ENCODE measurements at regions not wholly inside any gene's neighbourhood (a gene's known extent, or its start where the extent isn't known, plus 50 kb on each side); places are given as distances from the start of the nearest gene placed in this dataset.
A peak's percentile ranks its signal among the peaks of the same experiment; 100 is the strongest.

- ATAC-seq (ENCODE audit: low read depth in 2 of 2) = no peak
- Mint-ChIP-seq H3K4me3 (peak overlapping the region in 1 of 4 donors; percentile 13), H3K27ac (no peak overlapping the region), H3K36me3 (no peaks in the 10 kb centered on the region), H3K27me3 (no peaks in the 10 kb centered on the region), H3K9me3 (peaks cover 0 to 8% (median 4%) of the 10 kb centered on the region in 7 donors), H3K4me1 (peaks cover 0 to 7% (median 4%) of the 10 kb centered on the region in 4 donors)
- Histone ChIP-seq H3K36me3 (ENCODE audit: control insufficient read depth, insufficient read depth, low read length) (no peaks in the 10 kb centered on the region), H3K9me3 (ENCODE audit: control insufficient read depth in 2 of 2, low read length in 2 of 2) (no peaks in the 10 kb centered on the region), H3K4me3 (ENCODE audit: low read depth, low read length) (no peak overlapping the region), H3K4me1 (ENCODE audit: control insufficient read depth, insufficient read depth, low read length, poor library complexity, severe bottlenecking) (no peaks in the 10 kb centered on the region), H3K27ac (ENCODE audit: insufficient read depth, low read length, poor library complexity, severe bottlenecking) (no peak overlapping the region), H3K27me3 (ENCODE audit: control insufficient read depth, insufficient read depth, low read length) (no peaks in the 10 kb centered on the region)
- no peak for DNase-seq
Measured at GRCh38 chr12:19836056-19836455, 396.8 kb downstream of the AEBP2 start.

DNA sequence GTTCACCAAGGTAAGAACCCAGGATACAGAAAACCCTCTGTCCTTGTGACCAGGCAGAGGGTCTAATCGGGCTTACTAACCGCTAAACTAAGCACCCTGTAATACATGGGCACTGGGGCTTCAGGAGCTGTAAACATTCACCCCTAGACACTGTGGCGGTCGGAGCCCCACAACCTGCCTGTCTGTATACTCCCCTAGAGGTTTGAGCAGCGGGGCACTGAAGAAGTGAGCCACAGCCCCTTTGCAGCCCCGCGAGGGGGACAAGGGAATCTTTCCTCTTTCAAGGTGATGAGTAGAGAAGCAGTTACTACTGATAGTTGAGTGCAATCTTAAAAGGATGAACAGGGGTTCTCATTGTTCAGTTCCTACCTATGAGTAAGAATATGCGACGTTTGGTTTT lies 397.2 kb downstream of the AEBP2 start:
- H3K9me3 Mint-ChIP-seq = peaks cover 0 to 8% (median 4%) of the 10 kb centered on the region in 7 donors
- no peak for ATAC-seq (ENCODE audit: low read depth in 2 of 2)
- DNase-seq = no peak
- Histone ChIP-seq H3K9me3 (ENCODE audit: control insufficient read depth in 2 of 2, low read length in 2 of 2) (no peaks in the 10 kb centered on the region), H3K36me3 (ENCODE audit: control insufficient read depth, insufficient read depth, low read length) (no peaks in the 10 kb centered on the region), H3K4me1 (ENCODE audit: control insufficient read depth, insufficient read depth, low read length, poor library complexity, severe bottlenecking) (no peaks in the 10 kb centered on the region), H3K27me3 (ENCODE audit: control insufficient read depth, insufficient read depth, low read length) (no peaks in the 10 kb centered on the region), H3K4me3 (ENCODE audit: low read depth, low read length) (no peak overlapping the region), H3K27ac (ENCODE audit: insufficient read depth, low read length, poor library complexity, severe bottlenecking) (no peak overlapping the region)
- peak overlapping the region in 1 of 4 donors; percentile 13 for H3K4me3 Mint-ChIP-seq
- no peaks in the 10 kb centered on the region for H3K36me3 Mint-ChIP-seq
- no peaks in the 10 kb centered on the region for H3K27me3 Mint-ChIP-seq
- no peak overlapping the region for H3K27ac Mint-ChIP-seq
- H3K4me1 Mint-ChIP-seq = peaks cover 0 to 6% (median 4%) of the 10 kb centered on the region in 4 donors

DNA sequence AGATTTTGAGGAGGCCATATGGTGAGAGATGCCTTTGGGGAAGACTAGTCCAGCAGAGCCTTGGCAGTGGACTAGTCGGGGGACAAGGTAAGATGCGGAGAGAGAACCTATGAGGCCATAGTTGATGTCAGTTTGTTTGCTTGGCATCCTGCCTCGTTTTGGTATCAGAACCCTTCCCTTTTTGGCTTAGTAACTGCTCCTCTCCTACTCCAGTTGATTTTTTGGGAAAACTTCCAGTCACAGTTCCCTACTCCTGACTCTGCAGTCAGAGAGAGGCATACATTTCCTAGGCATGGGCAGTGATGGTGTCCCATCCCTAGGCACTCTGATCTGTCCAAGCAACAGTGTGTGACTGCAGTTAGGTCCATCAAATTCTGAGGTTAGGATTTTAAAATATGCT lies 398.3 kb downstream of the AEBP2 start:
- H3K4me1 ChIP-seq (ENCODE audit: control insufficient read depth, insufficient read depth, low read length, poor library complexity, severe bottlenecking) = no peaks in the 10 kb centered on the region
- H3K4me3 ChIP-seq (ENCODE audit: low read depth, low read length) = no peak overlapping the region
- no peaks in the 10 kb centered on the region for H3K27me3 ChIP-seq (ENCODE audit: control insufficient read depth, insufficient read depth, low read length)
- Mint-ChIP-seq H3K27ac (no peak overlapping the region), H3K27me3 (no peaks in the 10 kb centered on the region), H3K9me3 (peaks cover 0 to 8% (median 4%) of the 10 kb centered on the region in 7 donors), H3K36me3 (no peaks in the 10 kb centered on the region), H3K4me3 (no peak overlapping the region), H3K4me1 (peaks cover 0 to 6% (median 4%) of the 10 kb centered on the region in 4 donors)
- DNase-seq = no peak
- no peaks in the 10 kb centered on the region for H3K9me3 ChIP-seq (ENCODE audit: control insufficient read depth in 2 of 2, low read length in 2 of 2)
- no peak for ATAC-seq (ENCODE audit: low read depth in 2 of 2)
- H3K36me3 ChIP-seq (ENCODE audit: control insufficient read depth, insufficient read depth, low read length) = no peaks in the 10 kb centered on the region
- H3K27ac ChIP-seq (ENCODE audit: insufficient read depth, low read length, poor library complexity, severe bottlenecking) = no peak overlapping the region

GRCh38 chr12:19841451-19841850 lies 402.2 kb downstream of the AEBP2 start:
- DNase-seq = no peak
- no peaks in the 10 kb centered on the region for H3K4me1 ChIP-seq (ENCODE audit: control insufficient read depth, insufficient read depth, low read length, poor library complexity, severe bottlenecking)
- H3K36me3 ChIP-seq (ENCODE audit: control insufficient read depth, insufficient read depth, low read length) = no peaks in the 10 kb centered on the region
- Mint-ChIP-seq H3K4me1 (peaks cover 0 to 2% (median 0%) of the 10 kb centered on the region in 4 donors), H3K9me3 (peaks cover 0 to 3% (median 2%) of the 10 kb centered on the region in 7 donors), H3K27me3 (no peaks in the 10 kb centered on the region), H3K4me3 (no peak overlapping the region), H3K27ac (no peak overlapping the region), H3K36me3 (no peaks in the 10 kb centered on the region)
- no peak for ATAC-seq (ENCODE audit: low read depth in 2 of 2)
- H3K4me3 ChIP-seq (ENCODE audit: low read depth, low read length) = no peak overlapping the region
- H3K27me3 ChIP-seq (ENCODE audit: control insufficient read depth, insufficient read depth, low read length) = no peaks in the 10 kb centered on the region
- no peaks in the 10 kb centered on the region for H3K9me3 ChIP-seq (ENCODE audit: control insufficient read depth in 2 of 2, low read length in 2 of 2)
- H3K27ac ChIP-seq (ENCODE audit: insufficient read depth, low read length, poor library complexity, severe bottlenecking) = no peak overlapping the region

GRCh38 chr12:19842116-19842515 lies 402.8 kb downstream of the AEBP2 start:
- Mint-ChIP-seq H3K9me3 (peaks cover 0 to 3% (median 2%) of the 10 kb centered on the region in 7 donors), H3K27me3 (no peaks in the 10 kb centered on the region), H3K27ac (no peak overlapping the region), H3K4me3 (no peak overlapping the region), H3K4me1 (peaks cover 0 to 5% (median under 1%) of the 10 kb centered on the region in 4 donors), H3K36me3 (no peaks in the 10 kb centered on the region)
- H3K27ac ChIP-seq (ENCODE audit: insufficient read depth, low read length, poor library complexity, severe bottlenecking) = no peak overlapping the region
- no peaks in the 10 kb centered on the region for H3K36me3 ChIP-seq (ENCODE audit: control insufficient read depth, insufficient read depth, low read length)
- DNase-seq (no peak), ATAC-seq (ENCODE audit: low read depth in 2 of 2) (no peak)
- H3K9me3 ChIP-seq (ENCODE audit: control insufficient read depth in 2 of 2, low read length in 2 of 2) = no peaks in the 10 kb centered on the region
- no peaks in the 10 kb centered on the region for H3K27me3 ChIP-seq (ENCODE audit: control insufficient read depth, insufficient read depth, low read length)
- no peaks in the 10 kb centered on the region for H3K4me1 ChIP-seq (ENCODE audit: control insufficient read depth, insufficient read depth, low read length, poor library complexity, severe bottlenecking)
- H3K4me3 ChIP-seq (ENCODE audit: low read depth, low read length) = no peak overlapping the region

DNA sequence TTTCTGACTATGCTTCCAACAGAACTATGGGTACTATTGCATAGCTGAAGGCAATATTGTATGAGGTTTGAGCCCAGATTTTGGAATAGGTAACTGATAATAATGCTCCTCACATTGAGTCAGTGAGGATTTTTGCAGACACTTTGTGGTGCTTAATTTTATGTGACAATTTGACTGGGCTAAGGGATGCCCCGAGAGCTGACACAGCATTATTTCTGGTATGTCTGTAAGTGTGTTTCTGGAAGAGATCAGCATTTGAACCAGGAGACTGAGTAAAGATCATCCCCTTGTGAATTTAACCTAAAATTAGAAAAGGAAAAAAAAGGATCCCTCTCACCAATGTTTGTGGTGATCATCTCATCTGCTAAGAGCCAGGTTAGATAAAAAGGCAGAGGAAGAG lies 404.9 kb downstream of the AEBP2 start:
- no peak overlapping the region for H3K4me3 Mint-ChIP-seq
- Histone ChIP-seq H3K27me3 (ENCODE audit: control insufficient read depth, insufficient read depth, low read length) (no peaks in the 10 kb centered on the region), H3K4me1 (ENCODE audit: control insufficient read depth, insufficient read depth, low read length, poor library complexity, severe bottlenecking) (no peaks in the 10 kb centered on the region), H3K9me3 (ENCODE audit: control insufficient read depth in 2 of 2, low read length in 2 of 2) (no peaks in the 10 kb centered on the region), H3K27ac (ENCODE audit: insufficient read depth, low read length, poor library complexity, severe bottlenecking) (no peak overlapping the region), H3K4me3 (ENCODE audit: low read depth, low read length) (no peak overlapping the region), H3K36me3 (ENCODE audit: control insufficient read depth, insufficient read depth, low read length) (no peaks in the 10 kb centered on the region)
- H3K27ac Mint-ChIP-seq = no peak overlapping the region
- no peak for DNase-seq
- no peak for ATAC-seq (ENCODE audit: low read depth in 2 of 2)
- H3K36me3 Mint-ChIP-seq = no peaks in the 10 kb centered on the region
- peaks cover 0 to 12% (median 7%) of the 10 kb centered on the region in 4 donors for H3K4me1 Mint-ChIP-seq
- H3K9me3 Mint-ChIP-seq = peaks cover 0 to 7% (median 2%) of the 10 kb centered on the region in 7 donors
- no peaks in the 10 kb centered on the region for H3K27me3 Mint-ChIP-seq

DNA sequence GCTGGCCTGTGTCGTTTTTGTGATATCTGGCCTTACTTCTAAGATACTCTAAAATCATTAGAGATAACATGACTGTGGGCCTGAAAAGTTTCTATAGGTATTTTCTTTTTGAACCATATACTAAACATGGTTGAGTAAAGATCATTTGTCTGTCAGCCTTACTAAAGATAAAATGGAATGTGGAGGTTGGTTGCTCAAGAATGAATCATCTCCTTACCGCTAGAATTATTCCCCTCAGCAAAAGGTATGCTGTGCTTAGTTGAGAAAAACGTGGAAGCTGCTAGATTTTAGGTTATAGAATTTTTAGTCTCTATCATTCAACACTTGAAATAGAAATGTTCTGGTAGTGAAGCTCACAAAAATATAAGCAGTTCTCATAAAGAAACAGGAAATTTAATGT lies 407.3 kb downstream of the AEBP2 start:
- Mint-ChIP-seq H3K27ac (no peak overlapping the region), H3K27me3 (no peaks in the 10 kb centered on the region), H3K36me3 (no peaks in the 10 kb centered on the region), H3K9me3 (peaks cover 0 to 17% (median 3%) of the 10 kb centered on the region in 7 donors), H3K4me1 (peaks cover 0 to 18% (median 10%) of the 10 kb centered on the region in 4 donors), H3K4me3 (no peak overlapping the region)
- no peak for DNase-seq
- no peak for ATAC-seq (ENCODE audit: low read depth in 2 of 2)
- H3K4me3 ChIP-seq (ENCODE audit: low read depth, low read length) = no peak overlapping the region
- H3K36me3 ChIP-seq (ENCODE audit: control insufficient read depth, insufficient read depth, low read length) = no peaks in the 10 kb centered on the region
- no peak overlapping the region for H3K27ac ChIP-seq (ENCODE audit: insufficient read depth, low read length, poor library complexity, severe bottlenecking)
- no peaks in the 10 kb centered on the region for H3K27me3 ChIP-seq (ENCODE audit: control insufficient read depth, insufficient read depth, low read length)
- H3K4me1 ChIP-seq (ENCODE audit: control insufficient read depth, insufficient read depth, low read length, poor library complexity, severe bottlenecking) = no peaks in the 10 kb centered on the region
- H3K9me3 ChIP-seq (ENCODE audit: control insufficient read depth in 2 of 2, low read length in 2 of 2) = no peaks in the 10 kb centered on the region

GRCh38 chr12:19847294-19848059 lies 408.2 kb downstream of the AEBP2 start:
- peak overlapping the region; percentile 3 to 7 (median 6) for H3K27ac Mint-ChIP-seq
- H3K27me3 Mint-ChIP-seq = no peaks in the 10 kb centered on the region
- H3K4me3 Mint-ChIP-seq = peak overlapping the region in 1 of 4 donors; percentile 18
- Histone ChIP-seq H3K9me3 (ENCODE audit: control insufficient read depth in 2 of 2, low read length in 2 of 2) (no peaks in the 10 kb centered on the region), H3K4me3 (ENCODE audit: low read depth, low read length) (peak overlapping the region; percentile 4), H3K36me3 (ENCODE audit: control insufficient read depth, insufficient read depth, low read length) (no peaks in the 10 kb centered on the region), H3K4me1 (ENCODE audit: control insufficient read depth, insufficient read depth, low read length, poor library complexity, severe bottlenecking) (no peaks in the 10 kb centered on the region), H3K27ac (ENCODE audit: insufficient read depth, low read length, poor library complexity, severe bottlenecking) (no peak overlapping the region), H3K27me3 (ENCODE audit: control insufficient read depth, insufficient read depth, low read length) (no peaks in the 10 kb centered on the region)
- no peaks in the 10 kb centered on the region for H3K36me3 Mint-ChIP-seq
- ATAC-seq (ENCODE audit: low read depth in 2 of 2) (no peak), DNase-seq (no peak)
- H3K4me1 Mint-ChIP-seq = peaks cover 0 to 18% (median 13%) of the 10 kb centered on the region in 4 donors
- H3K9me3 Mint-ChIP-seq = peaks cover 0 to 17% (median 3%) of the 10 kb centered on the region in 7 donors

Data from CD4-positive, CD25-positive, alpha-beta regulatory T cell (primary cell).